Right lung (tissue), 2 donors: ENCODE measurements at regions not wholly inside any gene's neighbourhood (a gene's known extent, or its start where the extent isn't known, plus 50 kb on each side); places are given as distances from the start of the nearest gene placed in this dataset.

ENCODE experiments used
- DNase-seq, 2 donors: peaks; one replicate each; pipeline ENCODE4 v3.0.0-alpha.2; 2013

GRCh38 chr1:209375671-209376365 lies 207.7 kb upstream of the CAMK1G start:
- DNase-seq: no peak

DNA sequence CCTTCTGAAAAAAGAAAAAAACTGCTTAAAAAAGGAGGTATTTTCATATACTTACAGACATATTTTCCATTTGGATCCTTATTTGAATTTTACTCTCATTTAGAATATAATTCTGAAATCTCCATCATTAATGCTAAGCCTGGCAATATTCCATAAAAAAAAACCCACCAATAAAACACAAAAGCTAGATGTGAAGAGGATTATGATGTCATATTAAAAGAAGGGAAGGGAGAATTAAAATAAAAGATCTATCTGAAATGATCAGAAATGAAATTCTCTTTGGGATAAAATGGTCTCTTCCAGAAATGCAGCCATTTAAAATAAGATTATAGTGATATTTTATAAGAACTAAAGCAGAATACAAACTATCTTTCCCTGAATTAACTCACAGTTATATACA lies 206.7 kb upstream of the CAMK1G start:
- no peak for DNase-seq

GRCh38 chr1:209377995-209378394 lies 205.5 kb upstream of the CAMK1G start:
- no peak for DNase-seq

GRCh38 chr1:209379280-209379679 lies 204.2 kb upstream of the CAMK1G start:
- DNase-seq: no peak

DNA sequence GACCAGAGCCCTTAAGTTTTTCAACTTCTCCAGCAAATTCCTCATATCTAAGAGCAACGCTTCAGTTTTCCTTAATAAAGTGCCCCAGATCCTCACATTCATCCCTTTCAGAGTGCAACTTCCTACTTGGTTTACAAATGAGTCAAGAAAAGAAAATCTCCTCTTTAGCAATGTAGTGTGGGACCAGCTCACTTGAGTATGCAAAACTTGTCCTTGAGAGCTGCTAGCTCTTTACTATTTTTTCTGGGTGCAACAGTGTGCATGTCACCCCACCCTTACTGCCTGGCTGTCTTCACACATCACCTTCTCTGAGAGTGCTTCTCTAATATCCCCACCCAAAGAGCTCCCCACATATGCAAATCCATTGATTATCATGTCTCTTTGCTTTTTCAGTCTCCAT lies 203.1 kb upstream of the CAMK1G start:
- no peak for DNase-seq

DNA sequence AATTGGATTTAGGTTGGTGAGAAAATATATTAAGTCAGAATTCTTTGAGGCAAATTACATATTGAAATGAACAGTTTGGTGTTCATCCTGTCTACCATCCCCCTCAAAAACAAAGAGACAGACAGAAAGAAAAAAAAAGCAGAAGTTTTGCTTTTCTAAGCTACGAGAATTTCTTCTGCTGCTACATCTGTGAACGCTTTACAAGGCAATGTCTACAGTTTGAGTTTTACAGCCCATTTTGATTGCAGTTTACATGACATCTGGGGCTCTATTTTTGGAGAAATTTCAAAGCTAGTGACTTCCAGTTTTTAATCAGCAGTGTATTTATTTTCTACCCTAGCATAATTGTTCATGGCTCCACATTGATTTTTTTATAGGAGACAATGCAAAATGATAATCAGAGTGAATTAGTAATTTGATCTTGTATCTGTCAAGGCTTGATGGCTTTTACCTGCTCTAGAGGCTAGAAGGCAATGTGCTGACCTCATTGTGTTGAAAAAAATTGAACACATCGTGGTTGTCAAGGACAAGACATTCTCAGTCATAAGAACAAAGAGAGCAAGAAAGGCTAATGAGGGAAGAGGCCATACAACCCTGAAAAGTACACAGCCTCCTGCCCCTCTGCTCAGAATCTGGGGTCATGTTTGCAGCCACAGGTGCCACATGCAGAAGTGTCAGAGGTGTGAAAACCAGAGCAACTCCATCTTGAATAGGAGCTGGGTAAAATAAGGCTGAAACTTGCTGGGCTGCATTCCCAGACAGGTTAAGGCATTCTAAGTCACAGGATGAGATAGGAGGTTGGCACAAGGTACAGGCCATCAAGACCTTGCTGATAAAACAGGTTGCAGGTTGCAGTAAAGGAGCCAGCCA lies 201.0 kb upstream of the CAMK1G start:
- no peak for DNase-seq

DNA sequence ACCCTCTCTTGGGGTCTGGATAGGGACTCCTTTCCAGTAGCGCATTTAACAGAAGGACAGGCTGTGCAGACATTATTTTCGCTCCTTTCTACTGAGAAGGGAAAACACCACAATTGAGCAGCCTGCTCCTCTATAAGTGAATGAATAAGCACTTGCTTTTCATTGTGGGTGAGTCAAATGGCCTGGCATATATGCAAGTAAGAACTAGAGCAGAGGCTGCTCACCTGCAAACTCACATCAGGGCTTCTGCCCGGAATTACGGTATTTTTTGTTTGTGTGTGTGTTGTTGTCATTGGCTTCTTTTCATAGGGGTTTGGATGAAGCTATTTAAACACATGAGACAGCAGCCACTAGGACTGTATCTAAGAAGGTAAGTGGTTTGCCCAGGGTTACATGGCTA lies 200.1 kb upstream of the CAMK1G start:
- no peak for DNase-seq

DNA sequence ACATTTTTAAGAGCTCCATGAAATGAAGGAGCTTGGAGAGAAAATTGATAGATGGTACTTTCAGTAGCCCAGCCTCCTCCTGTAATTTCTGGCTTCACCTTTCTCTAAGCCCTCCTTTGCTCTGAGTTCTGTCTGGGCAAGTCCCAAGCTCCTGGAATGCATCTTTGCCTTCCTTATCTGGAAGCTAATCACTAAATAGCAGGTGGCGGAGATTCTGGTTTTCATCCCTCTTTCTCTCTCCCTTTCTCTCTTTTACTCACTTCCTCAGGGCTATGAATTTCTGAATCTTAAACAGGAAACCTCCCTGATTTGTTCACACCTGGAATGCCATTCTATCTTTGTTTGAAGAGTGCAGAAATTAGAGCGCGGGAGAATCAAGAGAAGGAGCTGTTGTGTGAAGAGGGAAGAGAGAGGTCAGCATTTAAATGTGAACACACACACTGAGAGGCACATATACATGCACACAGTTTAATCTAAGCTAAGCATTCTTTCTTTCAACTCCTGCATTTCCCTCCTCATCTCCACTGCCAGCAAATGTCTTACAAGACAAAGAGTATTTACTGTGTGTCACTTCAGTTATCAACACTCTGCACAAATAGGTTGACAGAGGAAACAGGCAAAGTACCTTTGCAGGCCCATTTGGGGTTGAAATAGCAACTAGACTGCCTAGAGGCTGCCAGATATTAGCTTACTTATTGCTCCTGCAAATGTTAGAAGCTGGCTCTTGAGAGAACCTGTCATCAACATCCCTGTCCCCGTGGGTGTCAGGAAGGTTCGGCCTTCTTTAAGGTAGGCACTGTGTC lies 199.4 kb upstream of the CAMK1G start:
- no peak for DNase-seq

GRCh38 chr1:209384710-209385550 lies 198.6 kb upstream of the CAMK1G start:
- no peak for DNase-seq

- no peak for DNase-seq
Observed at GRCh38 chr1:209386156-209386555, 197.4 kb upstream of the CAMK1G start.

GRCh38 chr1:209387271-209387968 lies 196.1 kb upstream of the CAMK1G start:
- DNase-seq: no peak

DNA sequence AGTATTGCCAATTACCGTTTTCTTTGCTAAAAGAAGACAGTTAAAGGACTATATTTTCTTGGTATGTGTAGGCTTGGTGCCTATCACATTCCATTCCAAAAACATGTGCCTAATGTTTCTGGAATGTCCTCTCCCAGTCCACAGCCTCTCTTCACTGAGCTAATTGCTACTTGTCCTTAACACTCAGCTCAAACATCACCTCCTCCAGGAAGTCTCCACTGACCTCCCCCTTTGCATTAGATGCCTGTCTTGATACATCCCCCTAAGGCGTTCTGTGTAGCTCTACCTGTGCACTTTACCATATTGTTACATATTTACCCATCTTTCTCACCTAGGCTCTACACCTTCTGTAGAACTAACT lies 195.6 kb upstream of the CAMK1G start:
- no peak for DNase-seq

GRCh38 chr1:209388358-209388757 lies 195.2 kb upstream of the CAMK1G start:
- no peak for DNase-seq

DNA sequence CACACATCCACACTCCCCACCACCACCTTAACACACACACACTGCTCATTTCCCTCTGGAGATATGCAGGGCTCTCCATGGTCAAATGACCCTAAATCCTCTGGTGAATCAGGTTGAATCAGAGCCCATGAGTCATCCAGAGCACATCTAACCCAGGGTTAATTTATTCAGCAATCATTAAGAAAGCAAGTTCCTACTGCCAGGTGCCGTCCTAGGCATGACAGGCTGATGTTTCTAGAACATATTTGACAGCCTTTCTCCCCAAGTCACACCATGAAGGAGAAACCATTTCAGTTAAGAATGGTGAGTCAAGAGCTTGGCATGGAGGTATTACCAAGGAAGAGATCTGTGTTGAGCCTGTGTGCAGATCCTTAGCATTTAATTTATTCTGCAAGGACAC lies 194.3 kb upstream of the CAMK1G start:
- DNase-seq: no peak

DNA sequence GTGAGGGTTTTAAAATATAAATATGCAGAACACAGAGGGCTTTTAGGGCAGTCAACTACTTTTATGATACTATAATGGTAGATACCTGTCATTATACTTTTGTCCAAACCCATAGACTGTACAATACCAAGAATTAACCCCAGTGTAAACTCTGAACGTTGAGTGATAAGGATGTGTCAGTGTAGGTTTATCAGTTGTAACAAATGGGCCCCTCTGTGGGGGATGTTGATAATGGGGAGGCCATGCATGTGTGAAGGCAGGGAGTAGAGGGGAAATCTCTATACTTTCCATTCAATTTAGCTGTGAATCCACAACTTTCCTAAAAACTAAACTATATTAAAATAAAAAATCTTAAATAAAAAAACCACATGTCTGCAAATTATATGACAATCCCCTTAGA lies 193.5 kb upstream of the CAMK1G start:
- DNase-seq: no peak

DNA sequence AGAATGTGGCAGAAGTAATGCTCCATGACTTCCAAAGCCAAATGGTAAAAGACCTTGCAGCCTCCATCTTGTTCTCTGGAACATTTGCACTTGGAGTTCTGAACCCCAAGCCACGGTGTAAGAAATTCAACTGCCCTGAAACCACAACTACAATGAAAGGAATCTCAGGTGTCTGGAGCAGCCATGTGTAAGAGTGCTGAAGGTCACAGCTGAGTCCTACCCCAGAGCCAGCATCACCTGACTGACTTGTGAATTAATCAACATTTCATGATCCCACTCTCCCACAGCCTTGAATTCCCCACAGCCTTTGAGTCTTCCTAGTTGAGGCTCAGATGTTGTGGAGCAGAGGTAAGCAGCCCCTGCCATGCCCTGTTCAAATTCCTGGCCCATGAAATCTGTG lies 192.8 kb upstream of the CAMK1G start:
- no peak for DNase-seq

GRCh38 chr1:209391792-209392191 lies 191.7 kb upstream of the CAMK1G start:
- DNase-seq: no peak

- no peak for DNase-seq
Observed at GRCh38 chr1:209395169-209395568, 188.3 kb upstream of the CAMK1G start.

- no peak for DNase-seq
Observed at GRCh38 chr1:209397371-209397770, 186.1 kb upstream of the CAMK1G start.

GRCh38 chr1:209397910-209398309 lies 185.6 kb upstream of the CAMK1G start:
- DNase-seq: no peak
